Cardiac muscle cell (in vitro differentiated cells and primary cell): ENCODE measurements at regions not wholly inside any gene's neighbourhood (a gene's known extent, or its start where the extent isn't known, plus 50 kb on each side); places are given as distances from the start of the nearest gene placed in this dataset.
"Not testable (repeated sequence)": the region's sequence is repeated elsewhere in the genome, so short reads cannot be mapped to it uniquely, and the experiment has no call there.

ENCODE experiments used
- DNase-seq, 2 donors: peaks; one replicate each; pipeline versions ENCODE4 v3.0.0 to v3.0.0-alpha.2; 2010 to 2017; ENCODE audit warnings: low read depth in 1 of 2, low spot score in 1 of 2
- H3K27ac ChIP-seq: fragments of 200-600 bp; sonication (generic); 2 replicates; pipeline ENCODE4 v1.5.1; 2016
- H3K27me3 ChIP-seq: fragments of 200-600 bp; sonication (generic); 2 replicates; pipeline ENCODE4 v1.6.0; 2016; ENCODE audit warnings: control low read depth
- H3K36me3 ChIP-seq: fragments of 200-600 bp; sonication (generic); 2 replicates; pipeline ENCODE4 v1.5.1; 2016; ENCODE audit warnings: control low read depth
- H3K4me1 ChIP-seq: fragments of 200-600 bp; sonication (generic); 2 replicates; pipeline ENCODE4 v1.8.1; 2017; ENCODE audit warnings: low read depth, mild to moderate bottlenecking, mixed run types
- H3K4me3 ChIP-seq: fragments of 200-600 bp; sonication (generic); 2 replicates; pipeline ENCODE4 v1.5.1; 2016; ENCODE audit warnings: mild to moderate bottlenecking
- H3K9me3 ChIP-seq: fragments of 200-600 bp; sonication (generic); 2 replicates; pipeline ENCODE4 v1.5.1; 2017; ENCODE audit warnings: low read depth, mild to moderate bottlenecking, control low read depth
- TF ChIP-seq, protein P1 (sequence below): IDR thresholded peaks from 2 replicates; pipeline ENCODE4 v1.5.1; 2012; ENCODE audit warnings: low read depth, mild to moderate bottlenecking, low read length

GRCh38 chr3:98702166-98702565 is 61.0 kb upstream of the ST3GAL6 start:
- DNase-seq = no peak
- H3K9me3 ChIP-seq = no peaks in the 10 kb centered on the region
- H3K27ac ChIP-seq = no peak overlapping the region
- TF ChIP-seq, protein P1, sequence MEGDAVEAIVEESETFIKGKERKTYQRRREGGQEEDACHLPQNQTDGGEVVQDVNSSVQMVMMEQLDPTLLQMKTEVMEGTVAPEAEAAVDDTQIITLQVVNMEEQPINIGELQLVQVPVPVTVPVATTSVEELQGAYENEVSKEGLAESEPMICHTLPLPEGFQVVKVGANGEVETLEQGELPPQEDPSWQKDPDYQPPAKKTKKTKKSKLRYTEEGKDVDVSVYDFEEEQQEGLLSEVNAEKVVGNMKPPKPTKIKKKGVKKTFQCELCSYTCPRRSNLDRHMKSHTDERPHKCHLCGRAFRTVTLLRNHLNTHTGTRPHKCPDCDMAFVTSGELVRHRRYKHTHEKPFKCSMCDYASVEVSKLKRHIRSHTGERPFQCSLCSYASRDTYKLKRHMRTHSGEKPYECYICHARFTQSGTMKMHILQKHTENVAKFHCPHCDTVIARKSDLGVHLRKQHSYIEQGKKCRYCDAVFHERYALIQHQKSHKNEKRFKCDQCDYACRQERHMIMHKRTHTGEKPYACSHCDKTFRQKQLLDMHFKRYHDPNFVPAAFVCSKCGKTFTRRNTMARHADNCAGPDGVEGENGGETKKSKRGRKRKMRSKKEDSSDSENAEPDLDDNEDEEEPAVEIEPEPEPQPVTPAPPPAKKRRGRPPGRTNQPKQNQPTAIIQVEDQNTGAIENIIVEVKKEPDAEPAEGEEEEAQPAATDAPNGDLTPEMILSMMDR = no peak
- no peaks in the 10 kb centered on the region for H3K27me3 ChIP-seq
- no peak overlapping the region for H3K4me3 ChIP-seq
- H3K4me1 ChIP-seq = no peaks in the 10 kb centered on the region
- no peaks in the 10 kb centered on the region for H3K36me3 ChIP-seq

DNA sequence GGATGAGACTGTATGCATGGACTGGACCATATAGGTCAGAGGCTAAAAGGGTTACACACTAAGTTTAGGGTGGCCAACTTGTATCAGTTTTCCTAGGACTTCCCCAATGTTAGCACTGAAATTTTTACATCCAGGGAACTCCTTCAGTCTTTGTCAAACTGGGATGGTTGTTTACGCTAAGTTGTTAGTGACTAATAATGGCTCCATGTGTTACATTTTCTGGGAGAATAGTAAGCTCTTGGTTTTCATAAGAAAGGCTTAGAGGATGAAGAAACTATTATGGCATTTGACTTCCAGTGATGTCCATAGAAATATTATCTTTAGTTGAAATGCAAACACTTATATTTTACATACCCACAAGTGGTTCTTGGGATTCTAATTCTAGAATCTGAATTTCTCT is 57.9 kb upstream of the ST3GAL6 start:
- DNase-seq = no peak
- no peaks in the 10 kb centered on the region for H3K36me3 ChIP-seq
- TF ChIP-seq, protein P1 = no peak
- H3K9me3 ChIP-seq = no peaks in the 10 kb centered on the region
- no peaks in the 10 kb centered on the region for H3K27me3 ChIP-seq
- H3K4me1 ChIP-seq = peaks cover 5% of the 10 kb centered on the region
- H3K27ac ChIP-seq = no peak overlapping the region
- H3K4me3 ChIP-seq = no peak overlapping the region

GRCh38 chr3:98705694-98706093 is 57.4 kb upstream of the ST3GAL6 start:
- DNase-seq = no peak
- TF ChIP-seq, protein P1 = peak; percentile 18
- no peaks in the 10 kb centered on the region for H3K9me3 ChIP-seq
- no peak overlapping the region for H3K27ac ChIP-seq
- no peaks in the 10 kb centered on the region for H3K36me3 ChIP-seq
- H3K4me3 ChIP-seq = no peak overlapping the region
- no peaks in the 10 kb centered on the region for H3K27me3 ChIP-seq
- peaks cover 5% of the 10 kb centered on the region for H3K4me1 ChIP-seq

GRCh38 chr3:98708681-98709080 is 54.5 kb upstream of the ST3GAL6 start:
- not testable (repeated sequence) for H3K27me3 ChIP-seq, H3K4me3 ChIP-seq, H3K4me1 ChIP-seq, DNase-seq, H3K36me3 ChIP-seq, H3K9me3 ChIP-seq, H3K27ac ChIP-seq

- H3K4me1 ChIP-seq = peaks cover 5% of the 10 kb centered on the region
- TF ChIP-seq, protein P1 = no peak
- no peaks in the 10 kb centered on the region for H3K9me3 ChIP-seq
- no peak for DNase-seq
- no peaks in the 10 kb centered on the region for H3K27me3 ChIP-seq
- no peak overlapping the region for H3K27ac ChIP-seq
- no peaks in the 10 kb centered on the region for H3K36me3 ChIP-seq
- H3K4me3 ChIP-seq = no peak overlapping the region
These were observed 53.7 kb upstream of the ST3GAL6 start for GRCh38 chr3:98709441-98709840.

GRCh38 chr3:98710067-98710659 is 53.0 kb upstream of the ST3GAL6 start:
- Histone ChIP-seq H3K27me3 (no peaks in the 10 kb centered on the region), H3K27ac (no peak overlapping the region)

More at GRCh38 chr3:98710067-98710659, 53.0 kb upstream of the ST3GAL6 start:
- H3K4me3 ChIP-seq = no peak overlapping the region
- H3K36me3 ChIP-seq = no peaks in the 10 kb centered on the region
- DNase-seq = no peak
- H3K4me1 ChIP-seq = peaks cover 5% of the 10 kb centered on the region
- TF ChIP-seq, protein P1 = no peak
- H3K9me3 ChIP-seq = no peaks in the 10 kb centered on the region
